Hepatocyte (in vitro differentiated cells): ENCODE measurements at regions not wholly inside any gene's neighbourhood (a gene's known extent, or its start where the extent isn't known, plus 50 kb on each side); places are given as distances from the start of the nearest gene placed in this dataset.

Experiments used
- CTCF ChIP-seq: fragments of 200-600 bp; sonication (generic); IDR thresholded peaks from 2 replicates; pipeline ENCODE4 v1.5.1; 2016; ENCODE audit warnings: antibody characterized with exemption, mild to moderate bottlenecking; ENCODE audit not compliant: poor library complexity
- EZH2 ChIP-seq: fragments of 200-600 bp; sonication (generic); IDR thresholded peaks from 2 replicates; pipeline ENCODE4 v1.6.1; 2016; ENCODE audit warnings: antibody characterized with exemption, mild to moderate bottlenecking, borderline replicate concordance
- EZH2phosphoT487 ChIP-seq: fragments of 200-600 bp; sonication (generic); IDR thresholded peaks from one replicate; pipeline ENCODE4 v1.6.1; 2018; ENCODE audit warnings: antibody characterized with exemption, mild to moderate bottlenecking, low read depth, moderate library complexity; ENCODE audit not compliant: unreplicated experiment, severe bottlenecking

- TF ChIP-seq EZH2: no peak
- TF ChIP-seq CTCF: no peak
- TF ChIP-seq EZH2phosphoT487: no peak
Measured at GRCh38 chr14:58780185-58780584, 142.4 kb downstream of the DACT1 start.
